ENCODE measurements at regions not wholly inside any gene's neighbourhood (a gene's known extent, or its start where the extent isn't known, plus 50 kb on each side); places are given as distances from the start of the nearest gene placed in this dataset.

- no TSS peak for BruUV-seq (replicated peaks)
- ChIA-PET CTCF (no interaction called here), SMC1A (ENCODE audit: uncharacterized antibody, unreplicated experiment) (interaction anchor here (1.4 kb wide), 1 partner anchor 49 kb away, joined by 3 read pairs; no protein-coding TSS in a partner anchor), RAD21 (ENCODE audit: unreplicated experiment) (no interaction called here), POLR2A (no interaction called here)
- Histone ChIP-seq H3K4me2 (ENCODE audit: control insufficient read depth, insufficient read depth) (no peak overlapping the region), H4K20me1 (ENCODE audit: control insufficient read depth, insufficient read depth) (no peaks in the 10 kb centered on the region), H3K36me3 (ENCODE audit: control insufficient read depth in 2 of 2, insufficient read depth in 2 of 2, low read length in 1 of 2) (no peaks in the 10 kb centered on the region), H3K4me1 (ENCODE audit: control insufficient read depth, insufficient read depth, low read length) (peaks cover 8% of the 10 kb centered on the region), H3K79me2 (ENCODE audit: control insufficient read depth, insufficient read depth, low read length) (no peaks in the 10 kb centered on the region), H3K27ac (ENCODE audit: control insufficient read depth, insufficient read depth) (no peak overlapping the region), H3K4me3 (no peak overlapping the region), H3K27me3 (replicated peaks in 1 of 2; ENCODE audit: control insufficient read depth in 2 of 2, insufficient read depth in 2 of 2, low read length in 1 of 2) (no peaks in the 10 kb centered on the region), H3K9ac (ENCODE audit: control insufficient read depth, insufficient read depth, low read length) (no peak overlapping the region), H3K9me3 (replicated peaks; ENCODE audit: control insufficient read depth, insufficient read depth, low read length) (no peaks in the 10 kb centered on the region; the same call in 1 of the 3 replicates), H2AFZ (ENCODE audit: control insufficient read depth, low read depth, low read length) (no peak overlapping the region)
- 85% methylated on average over 3 of the region's 3 CpGs for WGBS (ENCODE audit: insufficient coverage, insufficient replicate concordance, low lambda C conversion rate, missing lambda C conversion rate)
- ATAC-seq (no peak), DNase-seq (ENCODE audit: low read depth, low spot score) (no peak), FAIRE-seq (no peak)
- in situ Hi-C loops (cut with MboI) = no loop called here
- TF ChIP-seq MEF2A (IDR thresholded peaks at IDR 0.05; ENCODE audit: insufficient read depth, low read depth, low read length) (no peak), NFYA (IDR thresholded peaks at IDR 0.05; ENCODE audit: borderline replicate concordance, low read depth, low read length) (no peak), CHD1 (IDR thresholded peaks at IDR 0.05; ENCODE audit: low read depth, low read length) (no peak), IRF5 (IDR thresholded peaks at IDR 0.05; ENCODE audit: borderline replicate concordance) (no peak), EZH2 (IDR thresholded peaks at IDR 0.05; ENCODE audit: borderline replicate concordance, control insufficient read depth, low read depth, low read length) (no peak), TAF1 (IDR thresholded peaks at IDR 0.05; ENCODE audit: borderline replicate concordance, low read depth, low read length) (no peak), NKRF (conservative IDR thresholded peaks at IDR 0.05) (no peak), ZNF592 (IDR thresholded peaks at IDR 0.05) (no peak), BRCA1 (IDR thresholded peaks at IDR 0.05; ENCODE audit: low read depth, low read length) (no peak), BCL11A (IDR thresholded peaks at IDR 0.05; ENCODE audit: low read depth, low read length) (no peak), RFX5 (IDR thresholded peaks at IDR 0.05; ENCODE audit: low read depth, low read length) (no peak), RCOR1 (conservative IDR thresholded peaks at IDR 0.05; ENCODE audit: low read depth, low read length) (no peak), FOS (IDR thresholded peaks at IDR 0.05; ENCODE audit: borderline replicate concordance, extremely low read depth, insufficient read length) (no peak)
- intact Hi-C loops (cut with micrococcal nuclease; ENCODE audit: unreplicated experiment) = no loop called here
Observed at GRCh38 chr11:19392847-19393518, 152.2 kb upstream of the E2F8 start.

Measured in GM12878 (cell line).